ENCODE measurements at regions not wholly inside any gene's neighbourhood (a gene's known extent, or its start where the extent isn't known, plus 50 kb on each side); places are given as distances from the start of the nearest gene placed in this dataset.

DNA sequence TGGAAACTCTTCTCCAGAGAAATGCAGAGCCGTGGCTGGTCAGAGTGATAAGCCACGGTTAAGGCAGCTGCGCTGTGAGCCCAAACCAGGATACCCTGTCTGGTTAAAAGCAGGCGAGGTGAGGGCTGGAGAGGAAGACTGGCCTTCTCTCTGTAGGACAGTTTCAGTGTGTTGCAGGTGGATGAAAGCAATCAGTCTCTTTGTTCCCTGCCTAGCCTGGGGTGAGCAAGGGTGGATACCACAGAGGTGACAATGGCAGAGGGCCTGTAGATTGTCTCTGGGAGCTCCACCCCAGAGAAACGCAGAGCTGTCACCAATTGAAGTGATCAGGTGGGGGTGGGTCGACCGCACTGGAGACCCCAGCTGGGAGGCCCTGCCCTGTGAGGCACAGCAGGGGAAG, 621.9 kb downstream of the LRFN5 start:
- TF ChIP-seq, protein P1, sequence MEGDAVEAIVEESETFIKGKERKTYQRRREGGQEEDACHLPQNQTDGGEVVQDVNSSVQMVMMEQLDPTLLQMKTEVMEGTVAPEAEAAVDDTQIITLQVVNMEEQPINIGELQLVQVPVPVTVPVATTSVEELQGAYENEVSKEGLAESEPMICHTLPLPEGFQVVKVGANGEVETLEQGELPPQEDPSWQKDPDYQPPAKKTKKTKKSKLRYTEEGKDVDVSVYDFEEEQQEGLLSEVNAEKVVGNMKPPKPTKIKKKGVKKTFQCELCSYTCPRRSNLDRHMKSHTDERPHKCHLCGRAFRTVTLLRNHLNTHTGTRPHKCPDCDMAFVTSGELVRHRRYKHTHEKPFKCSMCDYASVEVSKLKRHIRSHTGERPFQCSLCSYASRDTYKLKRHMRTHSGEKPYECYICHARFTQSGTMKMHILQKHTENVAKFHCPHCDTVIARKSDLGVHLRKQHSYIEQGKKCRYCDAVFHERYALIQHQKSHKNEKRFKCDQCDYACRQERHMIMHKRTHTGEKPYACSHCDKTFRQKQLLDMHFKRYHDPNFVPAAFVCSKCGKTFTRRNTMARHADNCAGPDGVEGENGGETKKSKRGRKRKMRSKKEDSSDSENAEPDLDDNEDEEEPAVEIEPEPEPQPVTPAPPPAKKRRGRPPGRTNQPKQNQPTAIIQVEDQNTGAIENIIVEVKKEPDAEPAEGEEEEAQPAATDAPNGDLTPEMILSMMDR (IDR thresholded peaks at IDR 0.05; ENCODE audit: borderline replicate concordance, control extremely low read depth, extremely low read depth, insufficient read depth, missing control alignments), result no peak
- in situ Hi-C loops (cut with MboI; ENCODE audit: low sequenced_read_pairs, unreplicated experiment), result no loop called here
- DNase-seq (ENCODE audit: low spot score), result no peak

- in situ Hi-C loops (cut with MboI; ENCODE audit: low sequenced_read_pairs, unreplicated experiment), result no loop called here
- TF ChIP-seq, protein P1 (IDR thresholded peaks at IDR 0.05; ENCODE audit: borderline replicate concordance, control extremely low read depth, extremely low read depth, insufficient read depth, missing control alignments), result peak; percentile 63
- DNase-seq (ENCODE audit: low spot score), result peak; percentile 24
Observed at GRCh38 chr14:42224053-42224888, 617.6 kb downstream of the LRFN5 start.

- TF ChIP-seq, protein P1 (IDR thresholded peaks at IDR 0.05; ENCODE audit: borderline replicate concordance, control extremely low read depth, extremely low read depth, insufficient read depth, missing control alignments), result no peak
- DNase-seq (ENCODE audit: low spot score), result peak; percentile 31
- in situ Hi-C loops (cut with MboI; ENCODE audit: low sequenced_read_pairs, unreplicated experiment), result no loop called here
Observed at GRCh38 chr14:42222924-42223471, 616.3 kb downstream of the LRFN5 start.

DNA sequence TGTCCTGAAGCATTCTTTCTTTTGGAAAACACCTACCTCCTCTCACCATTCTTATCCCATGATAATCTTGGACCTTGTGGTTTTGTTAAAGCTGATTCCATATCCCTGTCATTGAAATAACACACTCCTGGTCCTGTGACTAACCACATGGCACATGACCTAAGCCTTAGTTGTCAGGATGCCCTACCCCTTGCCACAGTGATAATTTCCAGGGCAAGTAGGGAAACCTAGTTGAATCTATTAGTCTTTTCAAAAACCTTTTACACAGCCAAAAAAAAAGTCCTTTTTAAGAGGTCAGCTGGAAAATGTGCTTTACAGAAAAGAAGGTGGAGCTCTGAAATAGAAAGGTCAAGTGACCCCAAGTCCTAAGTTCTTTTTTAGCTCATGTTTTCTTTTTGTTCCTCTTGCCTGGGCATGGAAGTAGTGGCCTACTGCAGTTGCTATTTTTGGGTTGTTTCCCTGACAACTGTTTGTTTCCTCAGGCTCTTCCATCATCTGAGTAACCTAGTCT, 608.4 kb downstream of the LRFN5 start:
- in situ Hi-C loops (cut with MboI; ENCODE audit: low sequenced_read_pairs, unreplicated experiment), result no loop called here
- TF ChIP-seq, protein P1 (IDR thresholded peaks at IDR 0.05; ENCODE audit: borderline replicate concordance, control extremely low read depth, extremely low read depth, insufficient read depth, missing control alignments), result no peak
- no peak for DNase-seq (ENCODE audit: low spot score)

DNA sequence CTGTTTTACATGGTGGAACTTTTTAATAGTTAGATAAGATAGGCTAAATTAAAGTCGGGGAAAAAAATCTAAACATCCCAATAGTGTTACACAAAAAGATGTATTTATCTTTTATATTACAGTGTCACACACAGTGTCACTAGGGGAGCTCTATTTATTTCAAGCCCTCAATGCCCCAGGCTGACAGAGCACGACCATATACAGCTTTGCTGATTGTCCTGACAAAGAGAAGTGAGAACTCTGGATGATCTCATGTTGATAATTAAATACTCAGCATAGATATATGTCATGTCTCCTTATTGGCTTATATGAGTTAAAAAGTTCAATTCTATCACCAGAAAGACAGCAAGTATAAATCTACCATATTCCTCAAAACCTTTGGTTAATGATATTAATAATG, 594.3 kb downstream of the LRFN5 start:
- TF ChIP-seq, protein P1 (IDR thresholded peaks at IDR 0.05; ENCODE audit: borderline replicate concordance, control extremely low read depth, extremely low read depth, insufficient read depth, missing control alignments), result no peak
- no peak for DNase-seq (ENCODE audit: low spot score)
- in situ Hi-C loops (cut with MboI; ENCODE audit: low sequenced_read_pairs, unreplicated experiment), result no loop called here

DNA sequence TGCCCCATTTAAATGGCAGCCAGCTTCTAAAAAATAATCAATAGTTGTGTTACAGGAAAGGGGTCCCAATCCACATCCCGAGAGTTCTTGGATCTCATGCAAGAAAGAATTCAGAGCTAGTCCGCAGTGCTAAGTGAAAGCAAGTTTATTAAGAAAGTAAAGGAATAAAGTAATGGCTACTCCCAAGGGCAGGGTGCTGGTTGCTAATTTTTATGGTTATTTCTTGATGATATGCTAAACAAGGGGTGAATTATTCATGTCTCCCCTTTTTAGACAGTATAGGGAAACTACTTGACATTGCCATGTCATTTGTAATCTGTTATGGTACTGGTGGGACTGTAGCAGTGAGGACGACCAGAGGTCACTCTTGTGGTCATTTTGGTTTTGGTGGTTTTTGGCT, 591.3 kb downstream of the LRFN5 start:
- DNase-seq (ENCODE audit: low spot score), result no peak
- in situ Hi-C loops (cut with MboI; ENCODE audit: low sequenced_read_pairs, unreplicated experiment), result no loop called here
- TF ChIP-seq, protein P1 (IDR thresholded peaks at IDR 0.05; ENCODE audit: borderline replicate concordance, control extremely low read depth, extremely low read depth, insufficient read depth, missing control alignments), result no peak

All from GM13976 (cell line).